HG03520 (cell line): ENCODE measurements at regions not wholly inside any gene's neighbourhood (a gene's known extent, or its start where the extent isn't known, plus 50 kb on each side); places are given as distances from the start of the nearest gene placed in this dataset.
"Not testable (repeated sequence)": the region's sequence is repeated elsewhere in the genome, so short reads cannot be mapped to it uniquely, and the experiment has no call there.

Source experiments
- ATAC-seq: cut with Tn5 transposase; IDR thresholded peaks from one replicate; pipeline ENCODE4 v1.9.1; 2021; ENCODE audit warnings: mild to moderate bottlenecking, moderate library complexity; ENCODE audit not compliant: unreplicated experiment

DNA sequence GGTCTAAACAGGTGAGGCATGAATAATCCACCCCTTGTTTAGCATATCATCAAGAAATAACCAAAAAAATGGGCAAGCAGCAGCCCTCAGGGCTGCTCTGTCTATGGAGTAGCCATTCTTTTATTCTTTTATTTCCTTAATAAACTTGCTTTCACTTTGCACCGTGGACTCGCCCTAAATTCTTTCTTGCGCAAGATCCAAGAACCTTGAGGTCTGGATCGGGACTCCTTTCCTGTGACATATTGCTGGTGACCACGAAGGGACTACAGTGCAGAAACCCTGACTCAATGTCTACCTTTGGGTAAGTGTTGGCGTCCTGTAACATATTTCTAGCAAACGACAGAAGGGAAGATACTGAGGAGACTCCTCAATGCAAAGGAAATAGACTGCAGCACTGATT, 1099.2 kb downstream of the FAM181B start:
- no peak for ATAC-seq

DNA sequence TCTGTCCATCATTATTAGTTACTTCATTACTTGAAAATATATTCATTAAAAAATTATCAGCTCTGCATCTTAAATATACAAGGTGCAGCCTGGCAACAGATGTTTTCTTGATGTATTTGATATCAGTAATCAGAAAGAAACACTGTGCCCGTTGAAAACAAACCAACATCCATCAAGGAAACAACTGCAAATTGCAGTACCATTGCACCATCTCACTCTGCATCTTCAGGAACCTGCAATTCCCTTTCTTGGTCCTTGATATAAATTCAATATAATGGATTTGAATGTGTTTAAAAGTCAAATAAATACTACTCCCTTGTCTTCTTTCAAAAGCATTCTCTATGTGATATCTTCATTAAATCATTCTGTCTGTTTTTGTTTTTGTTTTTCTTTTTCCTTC, 1131.2 kb downstream of the FAM181B start:
- ATAC-seq: no peak

DNA sequence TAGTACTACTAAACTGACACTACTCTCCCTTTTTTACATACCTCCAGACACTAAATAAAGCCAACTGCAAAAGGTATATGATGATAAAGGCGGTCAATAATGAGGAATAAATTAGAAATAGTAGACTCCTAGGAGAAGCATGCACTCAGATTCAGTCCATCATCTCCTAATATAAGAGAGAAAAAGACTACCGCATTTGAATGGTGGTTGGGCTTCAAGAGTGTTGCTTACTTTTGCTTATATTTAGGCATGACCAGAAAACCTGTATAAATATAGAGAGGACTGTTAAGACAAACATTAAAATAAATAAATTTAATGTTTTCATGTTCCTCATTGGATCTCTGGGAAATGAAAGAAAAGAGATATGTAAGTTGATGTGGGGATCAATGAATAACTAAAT, 1137.0 kb downstream of the FAM181B start:
- no peak for ATAC-seq

DNA sequence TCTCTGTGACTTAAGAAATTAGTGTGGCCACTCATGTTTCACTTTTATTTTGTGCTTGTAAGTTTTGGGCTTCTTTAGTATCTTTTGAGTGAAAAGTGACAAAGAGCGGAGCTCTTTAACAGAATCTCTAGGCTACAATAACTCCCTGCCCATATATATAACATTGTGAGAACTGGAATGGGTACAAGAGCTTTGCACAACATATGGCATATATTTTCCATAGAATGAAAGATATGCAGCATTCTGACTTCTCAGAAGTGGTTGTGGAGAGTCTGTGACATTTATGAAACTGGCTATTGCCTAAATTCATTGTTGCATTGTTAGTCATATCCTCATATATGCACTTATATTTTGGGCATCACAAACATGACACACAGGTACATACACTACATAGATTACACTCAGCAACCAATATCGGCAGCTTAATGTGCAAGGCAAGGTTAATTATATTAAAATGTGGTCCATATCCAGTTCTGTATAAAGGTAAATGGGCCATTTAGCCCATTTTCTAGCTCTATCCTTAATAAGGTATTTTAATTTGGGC, 1148.2 kb downstream of the FAM181B start:
- ATAC-seq: no peak

DNA sequence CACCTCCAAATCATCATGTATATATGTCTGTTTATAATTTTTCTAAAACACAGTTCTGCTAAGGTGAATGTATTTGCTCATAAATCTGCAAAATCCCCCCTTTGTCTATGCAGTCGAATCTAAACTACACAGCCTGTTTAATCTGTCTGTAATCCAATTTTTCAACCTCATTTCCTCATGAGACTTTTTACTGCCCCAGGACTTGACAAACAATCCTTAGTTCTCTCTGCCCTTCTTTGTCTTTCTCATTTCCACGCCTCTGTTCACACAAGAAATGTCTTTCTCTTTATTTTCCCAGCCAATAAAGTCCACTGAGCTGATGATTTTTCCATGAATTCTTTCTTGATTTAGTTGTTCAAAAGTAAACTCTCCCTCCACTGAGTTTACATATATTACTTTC, 1154.3 kb downstream of the FAM181B start:
- no peak for ATAC-seq

DNA sequence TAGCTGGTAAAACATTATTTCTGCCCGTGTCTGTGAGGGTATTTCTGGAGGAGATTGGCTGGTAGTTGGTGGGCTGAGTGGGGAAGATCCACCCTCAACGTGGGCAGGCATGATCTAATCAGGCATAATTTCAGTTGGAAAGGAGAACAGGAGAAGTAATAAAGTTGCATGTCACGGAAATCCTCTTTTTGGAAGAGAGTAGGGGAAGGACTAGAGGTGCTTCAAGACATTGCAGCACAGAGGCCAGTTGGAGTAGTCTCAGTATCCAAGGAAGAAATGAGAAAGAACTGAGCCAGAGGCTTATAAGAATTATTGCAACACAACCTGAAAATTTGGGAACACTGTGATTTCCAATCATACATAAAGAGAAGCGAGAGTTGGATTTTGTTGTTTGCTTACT, 1155.1 kb downstream of the FAM181B start:
- ATAC-seq: no peak

DNA sequence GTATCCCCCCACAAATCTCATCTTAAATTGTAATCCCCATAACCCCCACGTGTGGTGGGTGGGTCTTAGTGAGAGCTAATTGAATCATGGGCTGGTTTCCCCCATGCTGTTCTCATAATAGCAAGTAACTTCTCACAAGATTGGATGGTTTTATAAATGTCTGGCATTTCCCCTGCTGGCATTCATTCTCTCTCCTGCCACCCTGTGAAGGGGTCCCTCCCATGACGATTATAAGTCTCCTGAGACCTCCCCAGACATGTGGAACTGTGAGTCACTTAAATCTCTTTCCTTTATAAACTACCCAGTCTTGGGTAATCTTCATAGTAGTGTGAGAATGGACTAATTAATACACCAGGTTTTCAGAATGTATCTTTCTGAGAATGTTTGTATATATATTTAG, 1159.4 kb downstream of the FAM181B start:
- no peak for ATAC-seq

DNA sequence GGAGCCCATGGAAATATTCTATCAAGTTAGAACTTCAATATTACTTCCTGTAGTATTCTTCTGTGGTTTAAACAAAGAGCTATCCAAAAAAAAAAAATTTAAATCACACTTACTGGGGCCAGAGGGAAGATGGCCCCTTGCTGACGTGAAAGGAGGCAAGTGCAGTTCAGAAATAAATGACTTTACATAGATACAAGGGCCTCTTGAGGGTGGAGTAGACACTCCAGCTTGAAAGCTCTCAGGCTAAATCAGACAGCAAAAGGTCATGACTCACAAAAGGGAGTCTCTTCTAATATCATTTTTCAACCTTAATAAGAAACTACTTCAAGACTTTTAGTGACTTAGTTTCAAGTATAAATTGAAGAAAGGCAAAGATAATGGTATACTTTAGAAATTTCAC, 1160.3 kb downstream of the FAM181B start:
- no peak for ATAC-seq

DNA sequence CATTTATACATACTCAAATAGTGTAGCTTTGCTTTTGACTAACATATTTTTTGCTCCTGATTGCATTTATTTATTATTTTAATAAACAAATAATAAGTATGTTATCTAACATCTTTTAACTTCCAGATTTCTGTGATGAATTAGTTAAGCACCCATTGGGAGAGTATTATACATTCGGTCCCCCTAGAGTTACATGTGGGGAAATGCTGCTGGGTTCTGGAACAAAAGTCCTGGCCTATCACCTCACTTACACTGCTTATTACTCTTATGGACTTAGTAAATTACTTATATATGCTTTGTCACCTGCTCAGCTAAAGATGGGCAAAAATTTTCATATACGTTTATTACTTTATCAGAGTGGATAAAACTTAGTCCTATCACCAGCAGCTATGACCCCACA, 1163.0 kb downstream of the FAM181B start:
- ATAC-seq: no peak

DNA sequence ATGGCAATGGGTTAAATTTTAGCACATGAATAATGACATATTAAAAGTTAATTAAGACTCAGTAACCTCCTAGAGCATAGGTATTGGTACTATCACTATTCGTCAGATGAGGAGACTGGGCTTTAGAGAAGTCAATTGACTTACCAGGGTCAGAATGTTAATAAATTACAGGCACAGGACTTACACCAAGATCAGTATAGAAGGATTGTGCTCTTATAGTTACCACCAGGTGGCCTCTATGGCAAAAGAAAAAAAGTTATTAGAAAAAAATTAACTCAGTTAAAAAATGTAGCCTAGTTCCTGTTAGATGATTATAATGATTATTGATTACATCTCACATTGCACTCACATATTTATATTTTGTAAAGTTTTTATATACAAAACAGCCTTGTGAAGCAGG, 1163.7 kb downstream of the FAM181B start:
- no peak for ATAC-seq

DNA sequence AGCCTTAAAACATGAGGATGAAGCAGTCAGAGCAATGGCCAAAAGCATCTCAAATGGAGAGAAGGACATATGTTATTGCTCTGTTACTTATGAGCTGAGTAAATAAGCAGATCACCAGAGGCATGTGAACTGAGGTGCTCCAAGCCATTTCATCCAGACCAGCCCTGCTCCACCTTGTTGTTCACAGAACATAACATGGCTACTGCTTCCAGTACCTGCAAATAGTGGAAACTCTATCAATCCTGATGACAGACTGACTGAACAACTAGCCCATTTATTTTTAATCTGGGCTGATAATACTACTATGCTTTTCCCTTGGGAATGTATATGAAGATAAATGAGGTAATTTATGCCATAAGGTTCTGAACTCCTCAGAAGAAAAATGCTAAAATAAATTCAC, 1164.7 kb downstream of the FAM181B start:
- ATAC-seq: no peak

DNA sequence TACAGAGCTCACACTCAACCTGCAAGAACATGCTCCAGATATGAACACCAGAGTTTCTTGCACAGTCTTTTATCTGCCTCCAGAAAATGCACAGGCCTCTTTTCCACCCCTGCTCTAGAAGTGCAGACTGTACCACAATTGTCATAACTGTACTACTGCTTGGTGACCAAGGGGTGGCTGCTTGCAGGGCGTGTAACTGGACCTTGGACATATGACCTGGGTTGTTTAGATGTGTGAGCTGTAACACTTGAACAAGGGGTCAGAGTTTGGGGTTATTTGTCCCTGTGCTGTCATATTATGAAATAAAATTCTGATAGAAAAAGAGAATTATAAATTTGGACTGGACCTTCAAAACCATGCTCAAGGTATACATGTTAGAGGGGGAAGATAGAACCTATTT, 1185.5 kb downstream of the FAM181B start:
- ATAC-seq: no peak

DNA sequence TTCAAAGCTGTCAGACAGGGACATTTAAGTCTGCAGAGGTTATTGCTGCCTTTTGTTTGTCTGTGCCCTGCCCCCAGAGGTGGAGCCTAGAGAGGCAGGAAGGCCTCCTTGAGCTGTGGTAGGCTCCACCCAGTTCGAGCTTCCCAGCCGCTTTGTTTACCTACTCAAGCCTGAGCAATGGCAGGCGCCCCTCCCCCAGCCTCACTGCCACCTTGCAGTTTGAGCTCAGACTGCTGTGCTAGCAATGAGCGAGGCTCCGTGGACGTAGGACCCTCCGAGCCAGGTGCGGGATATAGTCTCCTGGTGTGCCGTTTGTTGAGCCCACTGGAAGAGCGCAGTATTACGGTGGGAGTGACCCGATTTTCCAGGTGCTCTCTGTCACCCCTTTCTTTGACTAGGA, 1193.9 kb downstream of the FAM181B start:
- ATAC-seq: not testable (repeated sequence)

DNA sequence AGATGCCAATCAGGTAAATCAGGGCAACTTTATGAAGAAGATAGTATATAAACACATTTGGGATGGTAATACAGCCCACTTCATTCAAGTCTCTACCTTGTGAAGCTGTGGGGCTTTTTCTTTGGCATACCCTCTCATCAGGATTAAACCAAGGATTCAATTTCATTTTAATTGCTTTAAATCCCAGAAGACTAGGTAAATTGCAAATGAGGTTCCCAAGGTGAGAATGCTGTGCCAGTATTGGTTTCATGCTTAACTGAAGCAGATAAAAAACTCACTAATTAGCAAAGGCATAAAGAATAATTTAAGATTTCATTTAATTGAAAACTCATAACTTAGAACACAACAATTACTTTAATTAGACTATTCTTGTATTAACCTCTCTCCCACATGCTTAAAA, 1218.1 kb downstream of the FAM181B start:
- no peak for ATAC-seq

DNA sequence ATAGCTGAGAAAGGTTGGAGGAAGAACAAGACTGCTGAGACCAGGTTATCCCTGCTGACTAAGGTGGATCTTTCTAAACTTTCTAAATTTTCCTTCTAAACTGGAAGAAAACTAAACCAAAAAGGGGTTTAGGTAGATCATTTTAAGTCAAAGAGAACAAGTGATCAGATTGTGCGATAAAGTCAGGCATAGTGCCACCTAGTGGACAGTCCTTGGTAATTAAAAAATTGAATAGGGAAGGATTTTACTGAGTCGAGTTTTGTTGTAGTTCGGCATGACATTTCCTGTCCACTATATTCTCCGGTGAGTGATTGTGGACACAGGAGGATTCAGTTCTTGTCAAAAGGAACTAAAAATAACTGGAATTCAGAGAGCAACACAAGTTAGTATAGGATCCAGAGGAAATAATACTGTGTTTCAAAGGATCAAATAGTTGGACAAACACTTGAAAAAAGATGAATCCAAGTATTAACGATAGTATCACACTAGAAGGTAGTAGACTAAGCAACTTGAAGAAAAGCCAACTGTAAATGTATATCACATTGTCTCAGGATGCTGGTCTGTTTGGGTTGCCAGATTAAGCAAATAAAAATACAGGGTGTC, 1236.4 kb downstream of the FAM181B start:
- peak; percentile 85 for ATAC-seq

DNA sequence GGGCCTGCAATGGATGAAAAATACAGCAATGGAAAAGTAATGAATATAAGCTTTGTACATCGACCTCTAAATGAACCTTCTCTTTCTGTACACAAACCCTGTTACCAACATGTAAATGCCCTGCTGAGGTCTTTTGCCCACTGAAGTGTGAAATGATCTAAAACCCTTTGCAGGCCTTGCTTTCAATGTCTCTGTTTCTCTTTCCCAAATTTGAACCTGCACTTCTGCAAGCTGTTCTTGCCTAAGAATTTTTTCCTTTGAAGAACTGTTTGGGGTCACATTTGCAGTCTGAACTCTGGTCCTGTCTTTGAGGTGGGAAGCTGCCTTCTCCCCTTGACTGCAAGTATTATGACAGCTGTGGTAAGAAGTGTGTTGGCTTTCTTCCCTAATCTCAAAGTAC, 1237.1 kb downstream of the FAM181B start:
- ATAC-seq: no peak

DNA sequence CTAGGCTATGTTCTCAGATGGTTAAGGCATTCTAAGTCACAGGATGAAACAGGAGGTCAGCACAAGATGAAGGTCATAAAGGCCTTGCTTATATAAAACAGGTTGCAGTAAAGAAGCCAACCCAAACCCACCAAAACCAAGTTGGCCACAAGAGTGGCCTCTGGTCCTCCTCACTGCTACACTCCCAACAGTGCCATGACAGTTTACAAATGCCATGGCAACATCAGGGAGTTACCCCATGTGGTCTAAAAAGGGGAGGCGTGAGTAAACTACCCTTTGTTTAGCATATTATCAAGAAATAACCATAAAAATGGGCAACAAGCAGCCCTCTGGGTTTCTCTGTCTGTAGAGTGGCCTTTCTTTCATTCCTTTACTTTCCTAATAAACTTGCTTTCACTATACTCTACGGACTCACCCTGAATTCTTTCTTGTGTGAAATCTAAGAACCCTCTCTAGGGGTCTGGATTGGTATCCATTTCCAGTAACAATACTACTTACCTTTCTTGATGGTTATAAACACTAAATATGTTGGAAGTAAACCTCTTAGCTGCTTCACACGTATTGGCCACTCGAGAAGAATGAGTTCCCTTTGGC, 1237.9 kb downstream of the FAM181B start:
- ATAC-seq: no peak

DNA sequence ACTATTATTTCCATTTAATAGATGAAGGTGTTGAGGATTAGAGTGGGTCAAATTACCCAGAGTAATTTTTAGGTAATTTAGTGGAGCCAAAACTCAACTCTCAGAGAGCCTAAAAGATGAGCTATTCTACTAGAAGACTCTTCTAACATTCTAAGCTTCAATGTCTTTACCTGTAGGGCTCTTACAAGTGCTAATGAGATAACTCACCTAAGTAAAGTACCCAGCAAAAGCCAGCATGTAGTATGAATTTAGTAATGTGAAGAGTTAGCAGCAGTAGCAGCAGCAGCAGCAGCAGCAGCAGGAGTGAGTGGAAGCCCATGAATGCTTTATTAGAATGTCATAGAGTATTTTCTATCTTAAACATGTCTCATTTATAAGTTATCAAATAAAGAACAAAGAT, 1239.2 kb downstream of the FAM181B start:
- no peak for ATAC-seq

DNA sequence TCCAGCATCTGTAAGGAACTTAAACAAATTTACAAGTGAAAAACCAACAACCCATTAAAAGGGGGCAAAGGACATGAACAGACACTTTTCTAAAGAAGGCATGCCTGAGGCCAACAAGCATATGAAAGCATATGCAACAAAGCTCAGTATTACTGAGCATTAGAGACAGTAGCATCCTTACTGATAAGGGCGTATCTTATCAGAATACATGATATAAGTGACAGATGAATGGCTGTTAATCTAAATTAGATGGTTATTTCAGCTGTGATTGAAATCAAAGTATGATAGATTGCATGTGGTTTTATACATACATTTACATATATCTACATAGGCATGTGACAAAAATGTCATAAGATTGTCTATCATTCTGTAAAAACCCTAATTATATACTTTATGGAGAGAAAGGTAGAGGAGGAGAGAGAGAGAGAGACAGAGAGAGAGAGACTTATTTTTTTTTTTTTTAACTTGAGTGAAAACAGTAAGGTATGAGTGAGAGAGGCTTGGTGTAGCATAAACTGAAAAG, 1240.7 kb downstream of the FAM181B start:
- no peak for ATAC-seq

DNA sequence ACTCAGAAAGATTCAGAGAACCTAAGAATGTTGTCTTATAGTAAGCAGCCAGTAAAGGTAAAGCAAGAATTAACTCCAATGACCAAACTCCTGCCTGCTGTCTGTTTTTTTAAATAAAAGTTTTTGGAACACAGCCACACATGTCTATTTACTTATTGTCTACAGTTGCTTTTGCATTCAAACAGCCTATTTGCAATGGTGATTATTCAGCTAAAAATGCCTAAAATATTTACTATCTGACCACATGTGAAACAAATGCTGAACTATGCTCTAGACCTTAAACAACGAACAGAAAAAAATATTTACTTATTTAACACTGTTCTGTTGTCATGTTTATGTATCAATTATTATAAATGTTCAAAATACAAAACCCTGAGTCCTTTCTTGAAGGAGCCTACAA, 1246.6 kb downstream of the FAM181B start:
- no peak for ATAC-seq

DNA sequence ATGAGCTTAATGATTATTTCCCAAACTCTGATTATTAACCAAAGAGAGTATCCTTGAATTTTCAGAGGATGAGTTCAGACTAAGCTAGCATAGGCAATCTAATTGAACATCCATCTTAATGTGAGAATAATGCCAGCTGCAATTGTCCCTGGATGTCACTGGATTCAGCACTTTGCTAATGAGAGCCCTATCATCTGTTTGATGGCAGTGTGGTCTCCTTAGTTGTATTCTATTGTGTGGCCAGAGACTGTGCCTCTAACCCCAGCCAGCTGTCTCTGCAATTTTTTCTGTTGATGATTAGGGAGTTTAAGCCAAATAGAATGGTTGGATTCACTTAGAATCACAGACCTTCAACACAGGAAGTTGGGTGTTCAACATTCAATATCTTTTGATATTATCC, 1249.5 kb downstream of the FAM181B start:
- ATAC-seq: no peak

DNA sequence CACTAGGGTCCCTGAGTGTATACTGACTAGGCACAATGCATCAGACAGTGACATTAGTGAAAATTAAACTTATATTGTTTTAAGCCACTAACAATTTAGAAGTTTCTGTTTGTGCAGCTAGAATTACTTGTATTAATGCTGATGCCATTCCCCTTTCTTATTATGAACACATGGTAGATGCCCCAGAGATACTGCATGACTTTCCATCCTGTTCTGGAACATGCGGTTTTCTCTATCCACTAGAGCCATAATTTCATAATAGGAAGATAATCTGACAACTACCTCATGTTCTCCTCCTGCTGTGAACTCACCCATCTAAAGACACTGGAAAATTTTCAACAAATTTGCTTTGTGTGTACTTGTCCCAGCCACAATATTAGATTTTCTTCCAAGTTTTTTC, 1256.4 kb downstream of the FAM181B start:
- ATAC-seq: no peak

DNA sequence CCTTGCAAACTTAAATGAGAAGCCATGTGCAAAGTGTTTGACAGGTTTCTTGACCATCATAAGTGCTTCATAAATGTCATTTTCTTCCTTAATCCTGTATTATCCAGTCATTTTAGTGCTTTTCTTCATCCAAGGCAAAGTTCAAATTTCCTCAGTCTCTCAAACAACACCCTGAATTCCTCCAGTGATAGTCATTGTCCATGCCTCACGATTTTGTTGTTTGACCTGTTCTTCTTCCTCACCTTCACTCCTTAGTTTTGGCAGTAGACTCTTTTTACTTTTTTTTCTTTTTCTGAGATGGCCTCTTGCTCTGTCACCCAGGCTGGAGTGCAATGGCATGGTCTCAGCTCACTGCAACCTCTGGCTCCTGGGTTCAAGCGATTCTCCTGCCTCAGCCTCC, 1257.3 kb downstream of the FAM181B start:
- ATAC-seq: no peak
